ENCODE measurements at regions not wholly inside any gene's neighbourhood (a gene's known extent, or its start where the extent isn't known, plus 50 kb on each side); places are given as distances from the start of the nearest gene placed in this dataset.

- ATAC-seq: no peak
- no peak for TF ChIP-seq ZFP3 (CRISPR knock-in tag; IDR thresholded peaks at IDR 0.05)
- no peak for TF ChIP-seq SNAI2 (CRISPR knock-in tag; IDR thresholded peaks at IDR 0.05)
- TF ChIP-seq, protein P1, sequence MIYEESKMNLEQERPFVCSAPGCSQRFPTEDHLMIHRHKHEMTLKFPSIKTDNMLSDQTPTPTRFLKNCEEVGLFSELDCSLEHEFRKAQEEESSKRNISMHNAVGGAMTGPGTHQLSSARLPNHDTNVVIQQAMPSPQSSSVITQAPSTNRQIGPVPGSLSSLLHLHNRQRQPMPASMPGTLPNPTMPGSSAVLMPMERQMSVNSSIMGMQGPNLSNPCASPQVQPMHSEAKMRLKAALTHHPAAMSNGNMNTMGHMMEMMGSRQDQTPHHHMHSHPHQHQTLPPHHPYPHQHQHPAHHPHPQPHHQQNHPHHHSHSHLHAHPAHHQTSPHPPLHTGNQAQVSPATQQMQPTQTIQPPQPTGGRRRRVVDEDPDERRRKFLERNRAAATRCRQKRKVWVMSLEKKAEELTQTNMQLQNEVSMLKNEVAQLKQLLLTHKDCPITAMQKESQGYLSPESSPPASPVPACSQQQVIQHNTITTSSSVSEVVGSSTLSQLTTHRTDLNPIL (CRISPR knock-in tag; IDR thresholded peaks at IDR 0.05; ENCODE audit: low read depth): no peak
- TF ChIP-seq TOX (CRISPR knock-in tag; IDR thresholded peaks at IDR 0.05; ENCODE audit: borderline replicate concordance): no peak
- TF ChIP-seq, protein P2, sequence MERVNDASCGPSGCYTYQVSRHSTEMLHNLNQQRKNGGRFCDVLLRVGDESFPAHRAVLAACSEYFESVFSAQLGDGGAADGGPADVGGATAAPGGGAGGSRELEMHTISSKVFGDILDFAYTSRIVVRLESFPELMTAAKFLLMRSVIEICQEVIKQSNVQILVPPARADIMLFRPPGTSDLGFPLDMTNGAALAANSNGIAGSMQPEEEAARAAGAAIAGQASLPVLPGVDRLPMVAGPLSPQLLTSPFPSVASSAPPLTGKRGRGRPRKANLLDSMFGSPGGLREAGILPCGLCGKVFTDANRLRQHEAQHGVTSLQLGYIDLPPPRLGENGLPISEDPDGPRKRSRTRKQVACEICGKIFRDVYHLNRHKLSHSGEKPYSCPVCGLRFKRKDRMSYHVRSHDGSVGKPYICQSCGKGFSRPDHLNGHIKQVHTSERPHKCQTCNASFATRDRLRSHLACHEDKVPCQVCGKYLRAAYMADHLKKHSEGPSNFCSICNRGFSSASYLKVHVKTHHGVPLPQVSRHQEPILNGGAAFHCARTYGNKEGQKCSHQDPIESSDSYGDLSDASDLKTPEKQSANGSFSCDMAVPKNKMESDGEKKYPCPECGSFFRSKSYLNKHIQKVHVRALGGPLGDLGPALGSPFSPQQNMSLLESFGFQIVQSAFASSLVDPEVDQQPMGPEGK (CRISPR knock-in tag; IDR thresholded peaks at IDR 0.05; ENCODE audit: borderline replicate concordance): no peak
- TF ChIP-seq ESRRG (CRISPR knock-in tag; IDR thresholded peaks at IDR 0.05): no peak
- TF ChIP-seq ISL1 (CRISPR knock-in tag; IDR thresholded peaks at IDR 0.05): no peak
- no peak for TF ChIP-seq PPARA (CRISPR knock-in tag; IDR thresholded peaks at IDR 0.05; ENCODE audit: borderline replicate concordance)
- no peak for TF ChIP-seq ZFP30 (CRISPR knock-in tag; IDR thresholded peaks at IDR 0.05)
- no peak for TF ChIP-seq ARNTL (CRISPR knock-in tag; IDR thresholded peaks at IDR 0.05; ENCODE audit: borderline replicate concordance, low read depth)
- no peak for TF ChIP-seq OSR1 (CRISPR knock-in tag; IDR thresholded peaks at IDR 0.05)
- TF ChIP-seq CSDC2 (CRISPR knock-in tag; IDR thresholded peaks at IDR 0.05): no peak
- no peak for TF ChIP-seq BACH2 (CRISPR knock-in tag; IDR thresholded peaks at IDR 0.05; ENCODE audit: borderline replicate concordance)
- no peak for TF ChIP-seq TCF4 (CRISPR knock-in tag; IDR thresholded peaks at IDR 0.05; ENCODE audit: borderline replicate concordance)
- TF ChIP-seq ZNF8 (CRISPR knock-in tag; IDR thresholded peaks at IDR 0.05): no peak
- TF ChIP-seq POU6F1 (CRISPR knock-in tag; IDR thresholded peaks at IDR 0.05; ENCODE audit: borderline replicate concordance, low read depth): no peak
- no peak for TF ChIP-seq RARB (CRISPR knock-in tag; IDR thresholded peaks at IDR 0.05)
Measured at GRCh38 chr2:59993726-59994125, 559.7 kb downstream of the BCL11A start.

DNA sequence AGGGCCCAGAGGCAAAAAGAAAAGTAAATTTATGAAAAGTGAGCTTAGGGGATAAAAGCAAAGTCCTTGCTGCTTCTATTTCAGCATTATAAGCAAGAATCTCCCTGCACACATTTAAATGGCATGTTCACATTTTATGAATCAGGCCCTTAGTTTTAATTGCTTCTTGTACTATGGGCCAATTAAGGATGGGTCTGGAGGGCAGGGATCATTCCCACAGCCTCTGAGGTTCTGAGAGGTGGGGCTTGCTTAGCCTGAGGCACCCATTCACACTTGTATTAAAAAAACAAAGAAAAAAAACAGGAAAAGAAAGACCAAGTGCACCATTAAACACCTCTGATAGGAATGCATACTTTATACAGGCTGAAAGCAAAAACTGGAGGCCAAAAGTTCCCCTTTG, 565.1 kb downstream of the BCL11A start:
- TF ChIP-seq, protein P3, sequence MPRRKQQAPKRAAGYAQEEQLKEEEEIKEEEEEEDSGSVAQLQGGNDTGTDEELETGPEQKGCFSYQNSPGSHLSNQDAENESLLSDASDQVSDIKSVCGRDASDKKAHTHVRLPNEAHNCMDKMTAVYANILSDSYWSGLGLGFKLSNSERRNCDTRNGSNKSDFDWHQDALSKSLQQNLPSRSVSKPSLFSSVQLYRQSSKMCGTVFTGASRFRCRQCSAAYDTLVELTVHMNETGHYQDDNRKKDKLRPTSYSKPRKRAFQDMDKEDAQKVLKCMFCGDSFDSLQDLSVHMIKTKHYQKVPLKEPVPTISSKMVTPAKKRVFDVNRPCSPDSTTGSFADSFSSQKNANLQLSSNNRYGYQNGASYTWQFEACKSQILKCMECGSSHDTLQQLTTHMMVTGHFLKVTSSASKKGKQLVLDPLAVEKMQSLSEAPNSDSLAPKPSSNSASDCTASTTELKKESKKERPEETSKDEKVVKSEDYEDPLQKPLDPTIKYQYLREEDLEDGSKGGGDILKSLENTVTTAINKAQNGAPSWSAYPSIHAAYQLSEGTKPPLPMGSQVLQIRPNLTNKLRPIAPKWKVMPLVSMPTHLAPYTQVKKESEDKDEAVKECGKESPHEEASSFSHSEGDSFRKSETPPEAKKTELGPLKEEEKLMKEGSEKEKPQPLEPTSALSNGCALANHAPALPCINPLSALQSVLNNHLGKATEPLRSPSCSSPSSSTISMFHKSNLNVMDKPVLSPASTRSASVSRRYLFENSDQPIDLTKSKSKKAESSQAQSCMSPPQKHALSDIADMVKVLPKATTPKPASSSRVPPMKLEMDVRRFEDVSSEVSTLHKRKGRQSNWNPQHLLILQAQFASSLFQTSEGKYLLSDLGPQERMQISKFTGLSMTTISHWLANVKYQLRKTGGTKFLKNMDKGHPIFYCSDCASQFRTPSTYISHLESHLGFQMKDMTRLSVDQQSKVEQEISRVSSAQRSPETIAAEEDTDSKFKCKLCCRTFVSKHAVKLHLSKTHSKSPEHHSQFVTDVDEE (CRISPR knock-in tag; IDR thresholded peaks at IDR 0.05): no peak
- TF ChIP-seq, protein P2 (CRISPR knock-in tag; IDR thresholded peaks at IDR 0.05; ENCODE audit: borderline replicate concordance): no peak
- TF ChIP-seq ZNF70 (CRISPR knock-in tag; IDR thresholded peaks at IDR 0.05) (no peak), CSDC2 (CRISPR knock-in tag; IDR thresholded peaks at IDR 0.05) (no peak), BACH2 (CRISPR knock-in tag; IDR thresholded peaks at IDR 0.05; ENCODE audit: borderline replicate concordance) (no peak), PPARA (CRISPR knock-in tag; IDR thresholded peaks at IDR 0.05; ENCODE audit: borderline replicate concordance) (no peak), TCF4 (CRISPR knock-in tag; IDR thresholded peaks at IDR 0.05; ENCODE audit: borderline replicate concordance) (no peak), ZFP3 (CRISPR knock-in tag; IDR thresholded peaks at IDR 0.05) (no peak), GLIS3 (CRISPR knock-in tag; IDR thresholded peaks at IDR 0.05) (no peak), OSR1 (CRISPR knock-in tag; IDR thresholded peaks at IDR 0.05) (no peak), CSRNP3 (CRISPR knock-in tag; IDR thresholded peaks at IDR 0.05) (no peak)
- ATAC-seq: no peak
